Colon (tissue), 2 donors: ENCODE measurements at regions not wholly inside any gene's neighbourhood (a gene's known extent, or its start where the extent isn't known, plus 50 kb on each side); places are given as distances from the start of the nearest gene placed in this dataset.

Experiments used
- FAIRE-seq: peaks from 2 replicates; lab custom pipeline; 2012; peaks lifted over from hg19 to GRCh38; lab: Jason Lieb, UNC
- donor health status: control.
- donor health status: control.

DNA sequence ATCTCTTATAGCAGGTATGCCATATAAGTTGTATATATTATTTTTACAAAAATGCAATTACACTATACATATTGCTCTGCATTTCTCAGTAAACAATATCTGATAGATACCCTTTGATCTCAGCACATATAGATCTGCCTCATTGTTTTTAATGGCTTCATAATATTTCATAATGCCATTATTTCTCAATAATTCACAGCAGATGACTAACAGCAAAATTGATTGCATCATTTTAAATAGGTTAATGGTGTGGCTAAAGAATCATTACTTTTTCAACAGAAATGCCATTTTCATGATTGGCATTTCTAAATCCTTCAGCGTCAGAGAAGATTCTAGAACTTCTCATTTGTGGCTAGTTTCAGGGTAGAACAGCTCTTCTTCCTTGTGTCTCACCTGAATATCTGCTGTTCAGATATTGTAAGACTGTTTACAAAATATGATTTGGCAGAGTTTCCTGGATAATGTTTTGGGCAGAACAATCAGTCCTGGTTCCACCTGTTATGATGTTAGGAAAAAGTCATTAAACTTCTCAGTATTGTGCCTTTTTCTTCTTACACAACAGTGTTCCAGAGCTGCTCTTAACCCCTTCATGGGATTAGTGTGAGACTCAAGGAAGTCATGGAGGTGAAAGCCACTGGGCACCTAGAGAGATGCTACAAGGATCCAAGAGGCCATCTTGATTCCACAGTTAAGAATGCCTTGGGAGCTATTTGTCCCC lies 397.6 kb upstream of the THBS1 start:
- no peak for FAIRE-seq

- no peak for FAIRE-seq
Observed at GRCh38 chr15:39184701-39185390, 396.0 kb upstream of the THBS1 start.

- FAIRE-seq = no peak
Observed at GRCh38 chr15:39188314-39188713, 392.6 kb upstream of the THBS1 start.

GRCh38 chr15:39188930-39189329 lies 391.9 kb upstream of the THBS1 start:
- no peak for FAIRE-seq

- no peak for FAIRE-seq
Observed at GRCh38 chr15:39191871-39192291, 389.0 kb upstream of the THBS1 start.

DNA sequence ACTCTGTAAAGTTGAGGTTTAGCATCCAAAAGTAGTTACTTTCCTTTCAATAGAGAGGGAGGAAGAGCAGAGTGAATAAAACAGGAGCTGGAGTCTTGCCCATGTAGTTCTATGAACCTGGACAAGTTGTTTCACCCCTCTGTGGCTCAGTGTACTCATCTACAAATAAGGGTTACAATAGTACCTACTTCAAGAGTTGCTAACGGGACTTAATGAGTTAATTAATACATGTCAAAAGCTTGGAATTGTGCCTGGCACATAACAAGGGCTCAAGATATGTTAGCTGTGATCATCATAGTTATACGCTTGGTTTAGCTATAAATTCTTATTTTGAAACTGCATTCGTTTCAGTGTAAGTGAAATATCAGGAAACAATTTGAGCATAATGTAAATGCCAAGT lies 388.5 kb upstream of the THBS1 start:
- FAIRE-seq = no peak

- FAIRE-seq = no peak
Observed at GRCh38 chr15:39192979-39193560, 387.8 kb upstream of the THBS1 start.

DNA sequence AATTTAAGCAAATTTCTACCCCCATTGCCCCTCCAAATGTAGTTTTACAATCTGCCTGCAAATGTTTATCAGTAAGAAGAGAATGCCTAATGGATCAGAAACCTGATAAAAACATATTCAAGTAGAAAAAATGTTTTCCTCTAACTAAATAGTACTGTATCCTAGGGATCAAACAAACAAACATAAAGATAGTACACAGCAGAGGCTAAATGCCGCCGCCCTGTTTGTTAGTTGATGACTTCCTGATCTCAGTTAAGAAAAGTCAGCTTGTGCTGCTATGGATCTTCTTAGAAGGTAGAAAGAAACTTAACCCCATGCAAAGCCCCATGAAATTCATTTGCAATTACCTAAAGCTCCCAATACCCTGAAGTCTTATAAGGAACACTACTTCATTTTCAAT lies 387.3 kb upstream of the THBS1 start:
- no peak for FAIRE-seq

DNA sequence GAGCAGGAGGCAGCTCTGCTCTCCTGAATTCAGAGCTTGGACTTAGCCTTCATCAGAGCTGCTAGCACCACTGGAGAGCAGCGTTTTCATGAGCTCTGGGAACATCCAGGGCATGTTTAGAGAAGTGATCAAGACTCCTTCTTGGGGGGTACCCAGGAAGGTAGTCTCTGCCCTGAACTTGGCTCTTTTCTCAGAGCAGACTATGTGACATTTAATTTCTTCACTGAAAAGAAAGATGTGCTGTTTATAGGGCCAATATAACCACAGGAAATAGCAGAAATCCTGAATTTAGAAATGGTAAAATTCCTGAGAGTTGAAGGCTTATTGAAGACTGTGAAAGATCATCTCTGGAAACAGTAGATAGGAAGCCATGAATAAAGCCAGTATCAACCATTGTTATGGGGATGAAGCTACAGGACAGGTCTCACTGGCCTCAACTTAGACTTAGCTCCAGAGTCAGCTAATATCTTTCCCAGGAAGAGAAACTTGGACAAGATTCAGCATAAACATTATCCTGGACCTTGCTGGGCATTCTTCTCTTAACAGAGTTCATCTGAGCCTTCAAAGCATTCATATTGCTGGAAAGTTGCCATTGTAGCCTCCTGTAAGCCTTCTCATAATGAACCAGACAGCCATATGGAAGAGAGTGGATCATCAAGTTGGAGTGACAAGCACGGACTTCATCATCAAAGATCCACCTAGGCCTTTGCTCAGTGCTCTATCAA lies 386.6 kb upstream of the THBS1 start:
- no peak for FAIRE-seq

- no peak for FAIRE-seq
Observed at GRCh38 chr15:39195961-39196486, 384.9 kb upstream of the THBS1 start.

DNA sequence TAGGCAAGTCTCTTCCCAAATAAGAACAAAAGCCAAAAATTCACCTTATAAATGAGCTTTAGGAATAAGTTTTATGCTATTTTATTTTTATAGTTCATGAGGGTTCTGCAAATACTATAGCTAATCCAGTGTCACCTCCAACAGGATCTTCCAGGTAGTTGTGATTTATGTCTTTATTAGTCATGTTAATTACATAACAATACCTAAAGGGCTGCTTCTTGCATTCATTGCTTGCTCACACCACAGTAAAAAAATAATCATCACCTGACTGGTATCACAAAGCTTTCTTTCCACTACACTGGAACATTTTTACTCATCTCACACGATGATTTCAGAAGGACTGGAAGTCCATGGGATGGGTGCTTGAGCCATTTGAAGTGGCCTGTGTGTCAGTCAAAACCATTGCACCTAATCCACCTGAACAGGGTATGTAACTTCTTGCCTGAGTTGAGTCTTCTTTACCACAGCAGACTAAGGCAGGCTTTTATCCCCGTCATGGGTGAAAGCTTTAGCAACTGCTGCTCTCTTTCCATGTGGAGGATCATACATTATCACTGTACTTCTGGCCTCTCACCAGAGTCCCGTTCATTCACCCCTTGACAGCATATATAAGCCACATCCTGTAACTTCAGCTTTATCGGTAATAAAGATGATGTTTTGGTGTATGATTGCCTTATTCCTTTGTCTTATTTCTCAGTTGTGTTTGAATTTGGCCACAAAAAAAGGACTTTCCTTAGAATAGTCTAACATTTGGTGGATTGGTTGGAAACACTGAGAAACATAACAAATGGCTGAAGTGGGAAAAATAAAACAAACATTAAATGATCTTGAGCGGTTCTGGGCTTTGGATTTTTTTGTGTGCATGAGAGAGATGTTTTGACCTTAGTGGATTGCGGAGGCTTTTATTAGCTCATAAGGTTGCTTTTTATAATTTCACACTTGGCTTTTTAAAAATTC lies 382.6 kb upstream of the THBS1 start:
- FAIRE-seq = no peak

DNA sequence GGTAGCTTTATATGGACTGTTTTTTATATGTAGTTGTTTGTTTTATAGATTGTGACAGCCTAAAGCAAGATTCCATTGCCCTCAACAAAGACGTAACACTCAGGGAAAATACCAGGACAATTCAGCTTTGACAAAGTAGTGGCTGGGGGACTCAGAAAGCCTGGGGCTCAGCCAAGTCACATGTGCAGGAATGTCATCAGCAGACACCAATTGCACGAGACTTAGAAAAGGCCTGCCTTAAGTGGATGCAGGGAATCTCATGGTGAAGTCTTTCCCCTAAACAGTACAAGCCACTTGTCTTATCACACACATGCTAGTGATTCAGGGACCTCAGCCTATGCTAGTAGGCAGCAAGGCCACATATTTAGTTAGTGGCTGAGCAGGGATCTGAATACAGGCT lies 381.8 kb upstream of the THBS1 start:
- no peak for FAIRE-seq

- FAIRE-seq = no peak
Observed at GRCh38 chr15:39200586-39200985, 380.3 kb upstream of the THBS1 start.

DNA sequence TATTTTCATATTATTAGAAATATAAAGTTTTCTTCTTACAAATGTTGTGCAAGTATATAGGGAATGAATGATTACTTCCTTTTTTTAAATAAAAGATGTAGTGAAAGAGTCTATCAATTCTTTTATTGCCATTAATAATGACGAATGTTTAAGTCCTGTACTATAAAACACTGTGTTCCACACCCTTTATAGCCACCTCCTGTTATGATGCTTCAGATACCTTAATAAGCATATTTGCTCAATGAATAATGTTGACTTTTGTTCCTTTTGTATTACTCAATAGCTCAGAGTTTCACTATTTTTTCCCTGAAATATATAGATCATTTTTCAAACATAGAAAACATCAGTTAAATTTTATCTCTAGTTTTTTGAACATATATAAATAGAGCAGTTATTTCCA lies 378.2 kb upstream of the THBS1 start:
- FAIRE-seq = no peak

GRCh38 chr15:39204031-39204430 lies 376.8 kb upstream of the THBS1 start:
- FAIRE-seq = no peak

GRCh38 chr15:39205081-39205480 lies 375.8 kb upstream of the THBS1 start:
- no peak for FAIRE-seq

- FAIRE-seq = no peak
Observed at GRCh38 chr15:39205506-39206371, 375.1 kb upstream of the THBS1 start.

DNA sequence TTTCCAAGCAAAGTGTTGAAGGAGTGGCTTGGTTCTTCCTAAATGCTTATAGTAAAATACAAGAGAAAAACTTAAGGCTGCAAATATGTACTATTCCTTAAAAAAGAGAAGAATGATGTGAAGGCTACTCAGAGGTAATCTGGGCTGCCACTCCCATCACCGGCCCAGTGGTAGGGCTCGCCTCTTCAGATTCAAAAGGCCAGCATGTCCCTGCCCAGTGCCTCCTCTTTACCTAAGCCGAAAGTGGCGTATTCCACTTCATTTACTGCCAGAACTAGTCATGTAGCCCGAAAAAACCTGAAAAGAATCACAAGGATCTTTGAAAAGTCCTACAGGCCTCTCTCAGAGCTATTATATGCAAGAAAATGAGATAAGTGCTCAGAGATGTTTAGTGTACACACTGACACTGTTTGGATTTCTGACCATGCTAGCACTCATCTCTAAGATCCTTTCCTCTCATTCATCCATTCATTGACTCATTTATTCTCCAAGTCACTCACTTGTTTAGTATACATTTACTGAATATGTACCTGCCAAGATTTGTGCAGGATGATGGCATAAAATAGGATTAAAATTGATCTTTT lies 373.3 kb upstream of the THBS1 start:
- no peak for FAIRE-seq

DNA sequence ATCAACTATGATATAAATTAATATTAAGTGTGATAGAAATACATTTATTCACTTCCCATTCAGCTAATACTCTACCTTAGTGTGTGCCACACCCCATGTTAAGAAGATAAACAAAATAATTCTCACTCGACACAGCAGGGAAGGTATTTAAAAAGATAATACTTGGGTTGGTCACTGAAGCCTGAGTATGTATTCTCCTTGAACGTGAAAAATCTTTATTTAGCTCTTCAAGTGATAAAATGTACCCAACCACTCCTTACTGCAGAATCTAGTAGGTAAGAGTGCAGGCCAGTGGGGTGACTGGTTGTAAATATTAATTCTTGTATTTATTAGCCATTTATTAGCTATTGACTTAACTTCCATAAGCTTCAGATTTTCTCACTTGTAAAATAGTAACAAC lies 372.7 kb upstream of the THBS1 start:
- no peak for FAIRE-seq
